ENCODE measurements at regions not wholly inside any gene's neighbourhood (a gene's known extent, or its start where the extent isn't known, plus 50 kb on each side); places are given as distances from the start of the nearest gene placed in this dataset.

- Mint-ChIP-seq H3K27ac (ENCODE audit: unreplicated experiment) (no peak overlapping the region), H3K4me3 (ENCODE audit: unreplicated experiment) (no peak overlapping the region), H3K36me3 (ENCODE audit: low read depth) (no peaks in the 10 kb centered on the region), H3K9me3 (ENCODE audit: low read depth) (peaks cover 3% of the 10 kb centered on the region), H3K4me1 (ENCODE audit: low read depth) (peaks cover 11% of the 10 kb centered on the region), H3K27me3 (ENCODE audit: low read depth) (no peaks in the 10 kb centered on the region)
- DNase-seq (ENCODE audit: low spot score) = no peak
- TF ChIP-seq CTCF (IDR thresholded peaks at IDR 0.05) = no peak
Measured at GRCh38 chr1:59105548-59106507, 191.1 kb upstream of the FGGY start.

GRCh38 chr1:59107516-59107915 is 189.4 kb upstream of the FGGY start:
- H3K4me3 Mint-ChIP-seq (ENCODE audit: unreplicated experiment) = no peak overlapping the region
- peaks cover 11% of the 10 kb centered on the region for H3K4me1 Mint-ChIP-seq (ENCODE audit: low read depth)
- no peak for DNase-seq (ENCODE audit: low spot score)
- H3K27me3 Mint-ChIP-seq (ENCODE audit: low read depth) = no peaks in the 10 kb centered on the region
- H3K27ac Mint-ChIP-seq (ENCODE audit: unreplicated experiment) = no peak overlapping the region
- TF ChIP-seq CTCF (IDR thresholded peaks at IDR 0.05) = no peak
- no peaks in the 10 kb centered on the region for H3K9me3 Mint-ChIP-seq (ENCODE audit: low read depth)
- H3K36me3 Mint-ChIP-seq (ENCODE audit: low read depth) = no peaks in the 10 kb centered on the region

DNA sequence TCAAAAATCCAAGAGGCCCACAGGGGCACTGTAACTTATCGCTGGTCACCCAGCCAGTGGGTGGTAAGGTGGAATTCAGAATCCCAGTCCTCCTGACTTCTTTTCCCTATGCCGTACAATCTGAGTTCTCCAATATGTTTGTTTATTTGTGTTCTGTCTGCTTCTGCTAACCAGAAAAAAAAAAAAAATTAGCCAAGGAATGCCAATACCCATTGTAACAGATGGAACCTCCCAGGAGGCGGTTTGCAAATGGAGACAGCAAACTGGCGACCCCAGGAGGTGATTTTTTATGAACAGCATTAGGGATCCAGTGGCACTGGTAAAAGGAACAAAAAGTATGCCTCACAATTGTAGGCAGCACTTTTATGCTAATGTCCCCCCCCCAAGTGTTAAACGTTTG is 189.0 kb upstream of the FGGY start:
- Mint-ChIP-seq H3K36me3 (ENCODE audit: low read depth) (no peaks in the 10 kb centered on the region), H3K9me3 (ENCODE audit: low read depth) (no peaks in the 10 kb centered on the region), H3K27ac (ENCODE audit: unreplicated experiment) (no peak overlapping the region), H3K27me3 (ENCODE audit: low read depth) (no peaks in the 10 kb centered on the region), H3K4me3 (ENCODE audit: unreplicated experiment) (no peak overlapping the region), H3K4me1 (ENCODE audit: low read depth) (peaks cover 14% of the 10 kb centered on the region)
- TF ChIP-seq CTCF (IDR thresholded peaks at IDR 0.05) = no peak
- DNase-seq (ENCODE audit: low spot score) = no peak

GRCh38 chr1:59108481-59109317 is 188.2 kb upstream of the FGGY start:
- H3K27me3 Mint-ChIP-seq (ENCODE audit: low read depth) = no peaks in the 10 kb centered on the region
- no peaks in the 10 kb centered on the region for H3K36me3 Mint-ChIP-seq (ENCODE audit: low read depth)
- DNase-seq (ENCODE audit: low spot score) = no peak
- no peak for TF ChIP-seq CTCF (IDR thresholded peaks at IDR 0.05)
- peaks cover 17% of the 10 kb centered on the region for H3K4me1 Mint-ChIP-seq (ENCODE audit: low read depth)
- no peaks in the 10 kb centered on the region for H3K9me3 Mint-ChIP-seq (ENCODE audit: low read depth)
- no peak overlapping the region for H3K27ac Mint-ChIP-seq (ENCODE audit: unreplicated experiment)
- H3K4me3 Mint-ChIP-seq (ENCODE audit: unreplicated experiment) = no peak overlapping the region

- H3K4me3 Mint-ChIP-seq (ENCODE audit: unreplicated experiment) = no peak overlapping the region
- no peak for DNase-seq (ENCODE audit: low spot score)
- no peaks in the 10 kb centered on the region for H3K36me3 Mint-ChIP-seq (ENCODE audit: low read depth)
- peaks cover 15% of the 10 kb centered on the region for H3K4me1 Mint-ChIP-seq (ENCODE audit: low read depth)
- H3K27ac Mint-ChIP-seq (ENCODE audit: unreplicated experiment) = no peak overlapping the region
- no peak for TF ChIP-seq CTCF (IDR thresholded peaks at IDR 0.05)
- H3K27me3 Mint-ChIP-seq (ENCODE audit: low read depth) = no peaks in the 10 kb centered on the region
- H3K9me3 Mint-ChIP-seq (ENCODE audit: low read depth) = no peaks in the 10 kb centered on the region
Measured at GRCh38 chr1:59110271-59110670, 186.6 kb upstream of the FGGY start.
